ENCODE measurements at regions not wholly inside any gene's neighbourhood (a gene's known extent, or its start where the extent isn't known, plus 50 kb on each side); places are given as distances from the start of the nearest gene placed in this dataset.

- Histone ChIP-seq H3K9me3 (replicated peaks) (no peaks in the 10 kb centered on the region), H3K27ac (replicated peaks) (no peak overlapping the region), H3K4me1 (no peaks in the 10 kb centered on the region), H3K27me3 (ENCODE audit: low read depth) (no peaks in the 10 kb centered on the region), H3K36me3 (no peaks in the 10 kb centered on the region), H3K4me3 (no peak overlapping the region)
- intact Hi-C loops (cut with micrococcal nuclease), result no loop called here
- TF ChIP-seq, protein P1, sequence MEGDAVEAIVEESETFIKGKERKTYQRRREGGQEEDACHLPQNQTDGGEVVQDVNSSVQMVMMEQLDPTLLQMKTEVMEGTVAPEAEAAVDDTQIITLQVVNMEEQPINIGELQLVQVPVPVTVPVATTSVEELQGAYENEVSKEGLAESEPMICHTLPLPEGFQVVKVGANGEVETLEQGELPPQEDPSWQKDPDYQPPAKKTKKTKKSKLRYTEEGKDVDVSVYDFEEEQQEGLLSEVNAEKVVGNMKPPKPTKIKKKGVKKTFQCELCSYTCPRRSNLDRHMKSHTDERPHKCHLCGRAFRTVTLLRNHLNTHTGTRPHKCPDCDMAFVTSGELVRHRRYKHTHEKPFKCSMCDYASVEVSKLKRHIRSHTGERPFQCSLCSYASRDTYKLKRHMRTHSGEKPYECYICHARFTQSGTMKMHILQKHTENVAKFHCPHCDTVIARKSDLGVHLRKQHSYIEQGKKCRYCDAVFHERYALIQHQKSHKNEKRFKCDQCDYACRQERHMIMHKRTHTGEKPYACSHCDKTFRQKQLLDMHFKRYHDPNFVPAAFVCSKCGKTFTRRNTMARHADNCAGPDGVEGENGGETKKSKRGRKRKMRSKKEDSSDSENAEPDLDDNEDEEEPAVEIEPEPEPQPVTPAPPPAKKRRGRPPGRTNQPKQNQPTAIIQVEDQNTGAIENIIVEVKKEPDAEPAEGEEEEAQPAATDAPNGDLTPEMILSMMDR (IDR thresholded peaks at IDR 0.05; ENCODE audit: borderline replicate concordance), result no peak
- DNase-seq, result no peak
Measured at GRCh38 chr9:26439061-26439624, 453.5 kb downstream of the CAAP1 start.

DNA sequence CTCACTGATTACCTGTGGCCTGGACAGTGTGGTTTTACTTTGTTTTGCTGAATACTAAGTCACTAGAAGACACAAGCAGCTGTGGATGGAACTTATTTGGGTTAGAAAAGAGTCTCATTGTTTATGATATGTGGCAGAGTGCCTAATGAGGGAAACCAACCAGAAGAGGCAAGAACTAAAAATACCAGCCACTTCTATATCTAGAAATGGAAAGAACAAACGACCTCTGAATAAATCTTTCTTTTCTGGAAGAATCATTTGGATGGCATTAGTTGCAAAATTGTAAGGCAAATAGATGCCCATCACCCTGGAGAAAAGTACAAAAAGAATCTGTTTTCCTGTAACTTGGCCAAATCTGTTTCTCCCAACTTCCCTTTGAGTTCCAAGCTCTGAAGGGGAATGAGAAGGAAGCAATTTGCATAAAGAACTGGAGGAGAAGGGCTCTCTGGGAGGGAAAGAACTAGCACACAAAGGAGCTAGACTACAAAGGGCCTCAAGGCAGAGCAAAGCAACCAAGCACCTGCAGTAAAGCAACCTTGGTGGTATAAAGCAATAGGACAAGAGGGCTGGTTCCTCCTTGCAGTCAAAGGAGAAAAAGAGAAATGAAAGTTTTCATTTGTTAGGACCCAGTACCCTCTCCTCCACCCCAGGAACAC, 455.4 kb downstream of the CAAP1 start:
- Histone ChIP-seq H3K9me3 (replicated peaks) (no peaks in the 10 kb centered on the region), H3K4me1 (no peaks in the 10 kb centered on the region), H3K4me3 (no peak overlapping the region), H3K27ac (replicated peaks) (no peak overlapping the region), H3K36me3 (no peaks in the 10 kb centered on the region), H3K27me3 (ENCODE audit: low read depth) (no peaks in the 10 kb centered on the region)
- intact Hi-C loops (cut with micrococcal nuclease), result no loop called here
- no peak for DNase-seq
- TF ChIP-seq, protein P1 (IDR thresholded peaks at IDR 0.05; ENCODE audit: borderline replicate concordance), result no peak

DNA sequence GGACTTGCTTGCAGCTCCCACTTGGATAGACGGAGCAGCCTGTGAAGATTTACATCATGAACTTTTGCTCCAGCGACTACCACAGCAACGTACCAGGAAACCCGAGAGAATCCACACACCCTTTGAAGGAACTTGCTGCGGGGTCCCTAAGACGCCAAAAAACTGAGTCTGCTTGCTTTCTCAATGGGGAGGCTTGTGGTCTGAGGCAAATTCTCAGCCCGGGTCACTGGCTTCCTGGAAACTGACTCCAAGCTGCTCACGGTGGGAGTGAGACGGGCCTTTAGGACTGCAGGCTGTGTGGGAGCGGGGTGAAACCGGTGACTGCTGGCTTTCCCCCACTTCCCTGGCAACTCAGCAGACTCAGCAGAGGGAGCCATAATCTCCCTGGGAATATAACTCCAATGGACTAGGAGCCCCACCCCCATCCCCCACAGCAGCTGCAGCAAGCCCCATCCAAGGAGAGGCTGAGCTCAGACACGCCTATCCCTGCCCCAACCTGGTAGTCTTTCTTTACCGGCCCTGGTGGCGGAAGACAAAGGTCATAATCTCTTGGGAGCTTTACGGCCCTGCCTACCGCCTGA, 466.0 kb downstream of the CAAP1 start:
- no peak overlapping the region for H3K4me3 ChIP-seq
- H3K4me1 ChIP-seq, result no peaks in the 10 kb centered on the region
- no peaks in the 10 kb centered on the region for H3K27me3 ChIP-seq (ENCODE audit: low read depth)
- H3K9me3 ChIP-seq (replicated peaks), result peaks cover 7% of the 10 kb centered on the region
- no peak overlapping the region for H3K27ac ChIP-seq (replicated peaks)
- TF ChIP-seq, protein P1 (IDR thresholded peaks at IDR 0.05; ENCODE audit: borderline replicate concordance), result no peak
- DNase-seq, result no peak
- intact Hi-C loops (cut with micrococcal nuclease), result no loop called here
- no peaks in the 10 kb centered on the region for H3K36me3 ChIP-seq

DNA sequence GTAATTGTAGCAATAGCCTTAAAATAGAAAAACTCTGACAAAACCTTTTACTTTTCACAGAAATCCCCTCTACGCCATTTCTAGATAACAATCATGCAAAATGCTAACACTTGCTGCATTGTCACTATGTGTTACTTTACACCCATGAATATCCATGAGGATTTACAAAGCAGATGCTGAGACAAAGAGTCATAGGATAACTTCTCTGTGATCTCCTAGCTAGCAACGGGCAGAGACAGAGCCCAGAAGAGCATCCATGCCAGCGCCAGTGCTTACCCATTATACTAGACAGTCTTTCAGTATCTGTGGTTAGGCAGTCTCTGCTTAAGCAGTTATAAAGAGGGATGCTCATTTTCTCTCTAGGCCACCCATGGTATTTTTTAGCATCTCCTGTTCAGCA, 474.1 kb downstream of the CAAP1 start:
- no peaks in the 10 kb centered on the region for H3K4me1 ChIP-seq
- H3K4me3 ChIP-seq, result no peak overlapping the region
- intact Hi-C loops (cut with micrococcal nuclease), result no loop called here
- H3K9me3 ChIP-seq (replicated peaks), result peaks cover 1% of the 10 kb centered on the region
- TF ChIP-seq, protein P1 (IDR thresholded peaks at IDR 0.05; ENCODE audit: borderline replicate concordance), result no peak
- H3K27ac ChIP-seq (replicated peaks), result no peak overlapping the region
- H3K27me3 ChIP-seq (ENCODE audit: low read depth), result no peaks in the 10 kb centered on the region
- no peak for DNase-seq
- H3K36me3 ChIP-seq, result no peaks in the 10 kb centered on the region

- Histone ChIP-seq H3K4me3 (no peak overlapping the region), H3K27ac (replicated peaks) (no peak overlapping the region), H3K27me3 (ENCODE audit: low read depth) (no peaks in the 10 kb centered on the region), H3K9me3 (replicated peaks) (peaks cover 11% of the 10 kb centered on the region), H3K36me3 (no peaks in the 10 kb centered on the region), H3K4me1 (no peaks in the 10 kb centered on the region)
- no peak for DNase-seq
- intact Hi-C loops (cut with micrococcal nuclease), result no loop called here
- TF ChIP-seq, protein P1 (IDR thresholded peaks at IDR 0.05; ENCODE audit: borderline replicate concordance), result no peak
Measured at GRCh38 chr9:26415528-26415927, 477.1 kb downstream of the CAAP1 start.
